Left lung (tissue), 4 donors: ENCODE measurements at regions not wholly inside any gene's neighbourhood (a gene's known extent, or its start where the extent isn't known, plus 50 kb on each side); places are given as distances from the start of the nearest gene placed in this dataset.
"Not testable (repeated sequence)": the region's sequence is repeated elsewhere in the genome, so short reads cannot be mapped to it uniquely, and the experiment has no call there.

ENCODE experiments used
- ATAC-seq: fragments of 200-7000 bp; cut with Tn5 transposase; one replicate; pipeline ENCODE4 v1.9.1; 2020; ENCODE audit warnings: moderate library complexity
- DNase-seq, 4 donors: peaks; one replicate each; pipeline ENCODE4 v3.0.0-alpha.2; 2013 to 2020
- H3K27ac ChIP-seq, 2 donors: fragments of 200-600 bp; sonication (generic) in 1 of 2; one replicate each; pipeline versions ENCODE4 v1.5.0 to v1.8.0; 2020 to 2021
- H3K27me3 ChIP-seq, 2 donors: fragments of 200-600 bp; sonication (generic) in 1 of 2; one replicate each; pipeline versions ENCODE4 v1.5.0 to v1.8.0; 2020 to 2021
- H3K36me3 ChIP-seq, 2 donors: fragments of 200-600 bp; sonication (generic) in 1 of 2; one replicate each; pipeline versions ENCODE4 v1.5.0 to v1.8.0; 2020 to 2021
- H3K4me1 ChIP-seq, 2 donors: fragments of 200-600 bp; one replicate each; pipeline ENCODE4 v1.8.0; 2021
- H3K4me3 ChIP-seq, 2 donors: fragments of 200-600 bp; sonication (generic) in 1 of 2; one replicate each; pipeline versions ENCODE4 v1.5.0 to v1.8.0; 2020 to 2021; ENCODE audit warnings: mild to moderate bottlenecking in 1 of 2
- H3K9me3 ChIP-seq, 2 donors: fragments of 200-600 bp; sonication (generic) in 1 of 2; one replicate each; pipeline versions ENCODE4 v1.5.0 to v1.8.0; 2020 to 2021
- intact Hi-C, 2 donors: fragments of 100-400 bp; cut with DNase I; formaldehyde crosslinking; loops; one replicate each; pipeline versions ENCODE4 v1.11.2 to v1.14.2; 2022
- TF ChIP-seq, protein P1 (sequence below), 2 donors: fragments of 200-600 bp; sonication (generic) in 1 of 2; IDR thresholded peaks; one replicate each; pipeline versions ENCODE4 v1.5.0 to v1.8.0; 2021; ENCODE audit warnings: antibody characterized with exemption in 2 of 2
- donor health status: DM: no; HTN: yes; CAD: no.
- donor health status: DM: no; HTN: no; CAD: no.

DNA sequence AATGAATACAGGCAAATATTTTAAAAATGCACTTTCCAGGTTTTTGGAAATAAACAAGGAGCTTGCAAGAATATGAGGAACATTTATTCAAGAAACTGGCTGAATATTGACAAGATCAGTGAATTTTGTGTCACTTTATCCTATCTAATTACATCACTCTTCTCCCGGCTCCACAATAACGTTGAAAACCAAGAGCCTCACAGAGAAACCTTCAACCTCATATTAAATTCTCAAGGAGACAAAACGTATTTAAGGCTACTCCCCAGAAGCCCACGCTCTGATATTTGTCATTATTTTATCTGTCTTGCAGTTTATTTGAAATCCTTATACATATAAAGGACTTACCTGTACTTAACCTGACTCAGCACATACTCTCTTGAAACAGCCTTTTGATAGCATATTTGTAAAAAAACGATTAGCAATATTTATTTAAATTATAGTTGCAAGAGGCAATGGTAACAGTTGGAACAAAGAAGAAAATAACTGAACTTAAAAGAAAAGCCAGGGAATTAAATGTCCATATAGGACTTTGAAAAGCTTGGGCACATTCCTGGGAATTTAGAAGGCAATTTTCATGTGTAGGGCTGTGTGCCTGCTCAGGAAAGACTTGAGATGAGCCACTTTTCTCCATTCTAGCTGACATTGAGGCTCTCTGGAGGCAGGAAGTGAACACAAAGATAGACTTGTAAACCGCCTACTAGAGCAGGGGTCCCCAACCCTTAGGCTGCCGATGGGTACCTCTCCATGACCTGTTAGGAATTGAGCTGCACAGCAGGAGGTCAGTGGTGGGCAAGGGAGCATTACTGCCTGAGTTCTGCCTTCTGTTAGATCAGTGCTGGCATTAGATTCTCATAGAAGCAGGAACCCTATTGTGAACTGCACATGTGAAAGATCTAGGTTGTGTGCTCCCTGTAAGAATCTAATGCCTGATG lies 636.4 kb downstream of the SLC16A7 start:
- Histone ChIP-seq H3K4me1 (no peaks in the 10 kb centered on the region), H3K9me3 (peaks cover 0 to 6% of the 10 kb centered on the region in 2 donors), H3K27ac (no peak overlapping the region), H3K4me3 (no peak overlapping the region), H3K27me3 (no peaks in the 10 kb centered on the region), H3K36me3 (no peaks in the 10 kb centered on the region)
- DNase-seq (no peak), ATAC-seq (no peak)
- intact Hi-C loops: no loop called here
- TF ChIP-seq, protein P1, sequence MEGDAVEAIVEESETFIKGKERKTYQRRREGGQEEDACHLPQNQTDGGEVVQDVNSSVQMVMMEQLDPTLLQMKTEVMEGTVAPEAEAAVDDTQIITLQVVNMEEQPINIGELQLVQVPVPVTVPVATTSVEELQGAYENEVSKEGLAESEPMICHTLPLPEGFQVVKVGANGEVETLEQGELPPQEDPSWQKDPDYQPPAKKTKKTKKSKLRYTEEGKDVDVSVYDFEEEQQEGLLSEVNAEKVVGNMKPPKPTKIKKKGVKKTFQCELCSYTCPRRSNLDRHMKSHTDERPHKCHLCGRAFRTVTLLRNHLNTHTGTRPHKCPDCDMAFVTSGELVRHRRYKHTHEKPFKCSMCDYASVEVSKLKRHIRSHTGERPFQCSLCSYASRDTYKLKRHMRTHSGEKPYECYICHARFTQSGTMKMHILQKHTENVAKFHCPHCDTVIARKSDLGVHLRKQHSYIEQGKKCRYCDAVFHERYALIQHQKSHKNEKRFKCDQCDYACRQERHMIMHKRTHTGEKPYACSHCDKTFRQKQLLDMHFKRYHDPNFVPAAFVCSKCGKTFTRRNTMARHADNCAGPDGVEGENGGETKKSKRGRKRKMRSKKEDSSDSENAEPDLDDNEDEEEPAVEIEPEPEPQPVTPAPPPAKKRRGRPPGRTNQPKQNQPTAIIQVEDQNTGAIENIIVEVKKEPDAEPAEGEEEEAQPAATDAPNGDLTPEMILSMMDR (IDR thresholded peaks at IDR 0.05): no peak

DNA sequence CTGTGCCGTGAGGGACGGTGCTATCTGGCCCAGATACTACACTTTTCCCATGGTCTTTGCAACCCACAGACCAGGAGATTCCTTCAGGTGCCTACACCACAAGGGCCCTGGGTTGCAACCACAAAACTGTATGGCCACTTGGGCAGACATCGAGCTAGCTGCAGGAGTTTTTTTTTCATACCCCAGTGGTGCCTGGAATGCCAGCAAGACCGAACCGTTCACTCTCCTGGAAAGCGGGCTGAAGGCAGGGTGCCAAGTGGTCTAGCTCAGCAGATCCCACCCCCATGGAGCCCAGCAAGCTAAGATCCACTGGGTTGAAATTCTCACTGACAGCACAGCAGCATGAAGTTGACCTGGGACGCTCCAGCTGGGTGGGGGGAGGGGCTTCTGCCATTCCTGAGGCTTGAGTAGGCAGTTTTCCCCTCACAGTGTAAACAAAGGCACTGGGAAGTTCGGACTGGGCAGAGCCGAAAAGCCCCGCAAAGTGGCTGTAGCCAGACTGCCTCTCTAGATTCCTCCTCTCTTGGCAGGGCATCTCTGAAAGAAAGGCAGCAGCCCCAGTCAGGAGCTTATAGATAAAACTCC lies 638.9 kb downstream of the SLC16A7 start:
- H3K9me3 ChIP-seq, DNase-seq, H3K36me3 ChIP-seq, H3K4me3 ChIP-seq, H3K4me1 ChIP-seq, H3K27ac ChIP-seq, intact Hi-C loops, ATAC-seq, H3K27me3 ChIP-seq: not testable (repeated sequence)

DNA sequence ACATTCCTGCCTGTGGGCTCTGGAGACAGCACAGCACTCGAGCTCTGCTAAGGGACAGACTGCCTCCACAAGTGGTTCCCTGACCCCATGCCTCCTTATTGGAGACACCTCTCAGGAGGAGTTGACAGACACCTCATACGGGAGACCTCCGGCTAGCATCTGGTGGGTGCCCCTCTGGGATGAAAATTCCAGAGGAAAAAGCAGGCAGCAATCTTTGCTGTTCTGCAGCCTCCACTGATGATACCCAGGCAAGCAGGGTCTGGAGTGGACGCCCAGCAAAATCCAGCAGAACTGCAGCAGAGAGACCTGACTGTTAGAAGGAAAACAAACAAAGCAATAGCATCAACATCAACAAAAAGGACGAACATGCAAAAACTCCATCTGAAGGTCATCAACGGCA lies 639.4 kb downstream of the SLC16A7 start:
- DNase-seq (no peak), ATAC-seq (no peak)
- no peaks in the 10 kb centered on the region for H3K36me3 ChIP-seq
- H3K9me3 ChIP-seq: peaks cover 0 to 8% of the 10 kb centered on the region in 2 donors
- H3K4me1 ChIP-seq: no peaks in the 10 kb centered on the region
- H3K27me3 ChIP-seq: no peaks in the 10 kb centered on the region
- intact Hi-C loops: no loop called here
- TF ChIP-seq, protein P1 (IDR thresholded peaks at IDR 0.05): no peak
- H3K4me3 ChIP-seq: no peak overlapping the region
- no peak overlapping the region for H3K27ac ChIP-seq

DNA sequence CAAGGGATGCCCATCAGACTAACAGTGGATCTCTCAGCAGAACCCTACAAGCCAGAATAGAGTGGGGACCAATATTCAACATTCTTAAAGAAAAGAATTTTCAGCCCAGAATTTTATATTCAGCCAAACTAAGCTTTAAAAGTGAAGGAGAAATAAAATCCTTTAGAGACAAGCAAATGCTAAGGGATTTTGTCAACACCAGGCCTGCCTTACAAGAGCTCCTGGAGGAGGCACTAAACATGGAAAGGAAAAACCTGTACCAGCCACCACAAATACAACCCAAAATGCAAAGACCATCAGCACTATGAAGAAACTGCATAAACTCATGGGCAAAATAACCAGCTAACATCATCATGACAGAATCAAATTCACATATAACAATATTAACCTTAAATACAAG lies 640.6 kb downstream of the SLC16A7 start:
- not testable (repeated sequence) for ATAC-seq

DNA sequence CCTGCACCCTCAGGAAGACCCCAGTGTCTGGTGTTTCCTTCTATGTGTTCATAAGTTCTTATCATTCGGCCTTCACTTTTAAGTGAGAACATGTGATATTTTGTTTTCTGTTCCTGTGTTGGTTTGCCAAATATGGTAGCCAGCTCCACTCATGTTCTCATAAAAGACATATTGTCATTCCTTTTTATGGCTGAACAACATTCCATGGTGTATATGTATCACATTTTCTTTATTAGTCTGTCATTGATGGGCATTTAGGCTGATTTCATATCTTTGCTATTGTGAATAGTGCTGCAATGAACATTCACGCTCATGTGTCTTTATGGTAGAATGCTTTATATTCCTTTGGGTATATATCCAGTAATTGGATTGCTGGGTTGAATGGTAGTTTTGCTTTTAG lies 645.1 kb downstream of the SLC16A7 start:
- intact Hi-C loops: no loop called here
- no peak overlapping the region for H3K27ac ChIP-seq
- H3K36me3 ChIP-seq: no peaks in the 10 kb centered on the region
- DNase-seq (no peak), ATAC-seq (no peak)
- H3K9me3 ChIP-seq: peaks cover 0 to 2% of the 10 kb centered on the region in 2 donors
- H3K4me1 ChIP-seq: no peaks in the 10 kb centered on the region
- H3K27me3 ChIP-seq: no peaks in the 10 kb centered on the region
- TF ChIP-seq, protein P1 (IDR thresholded peaks at IDR 0.05): no peak
- H3K4me3 ChIP-seq: no peak overlapping the region

More for the DNA sequence above, 640.6 kb downstream of the SLC16A7 start:
- H3K27me3 ChIP-seq, H3K4me3 ChIP-seq, H3K4me1 ChIP-seq, H3K9me3 ChIP-seq, H3K36me3 ChIP-seq, H3K27ac ChIP-seq, intact Hi-C loops, DNase-seq: not testable (repeated sequence)

DNA sequence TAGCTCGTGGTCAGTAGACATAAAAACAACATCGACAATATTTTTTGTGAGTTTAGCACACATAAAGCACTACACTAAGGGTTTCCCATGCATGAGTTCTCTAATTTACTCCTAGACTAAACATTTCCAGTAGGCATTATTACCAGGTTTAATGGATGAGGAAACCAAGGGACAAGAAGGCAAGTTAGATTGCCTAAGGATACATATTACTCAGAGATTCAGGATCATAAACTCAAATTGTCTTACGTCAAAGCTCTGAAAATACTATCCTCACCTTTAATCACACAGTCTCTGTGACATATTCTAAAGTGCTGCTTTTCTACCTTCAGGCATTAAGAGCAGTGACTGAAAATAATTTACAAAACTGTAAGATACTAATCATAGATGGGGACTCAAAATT lies 655.3 kb downstream of the SLC16A7 start:
- no peaks in the 10 kb centered on the region for H3K27me3 ChIP-seq
- ATAC-seq (no peak), DNase-seq (no peak)
- TF ChIP-seq, protein P1 (IDR thresholded peaks at IDR 0.05): no peak
- H3K9me3 ChIP-seq: no peaks in the 10 kb centered on the region
- no peaks in the 10 kb centered on the region for H3K4me1 ChIP-seq
- intact Hi-C loops: no loop called here
- no peak overlapping the region for H3K4me3 ChIP-seq
- H3K27ac ChIP-seq: no peak overlapping the region
- H3K36me3 ChIP-seq: no peaks in the 10 kb centered on the region
